Stomach (tissue), 8 donors: ENCODE measurements at regions not wholly inside any gene's neighbourhood (a gene's known extent, or its start where the extent isn't known, plus 50 kb on each side); places are given as distances from the start of the nearest gene placed in this dataset.

ENCODE experiments used
- DNase-seq, 2 donors: peaks; one replicate each; pipeline versions ENCODE4 v3.0.0 to v3.0.0-alpha.2; 2013 to 2019
- H3K27ac ChIP-seq, 5 donors: fragments of 200-600 bp in 4 of 5; sonication (generic) in 4 of 5; one replicate each; pipeline ENCODE4 v1.5.1; 2013 to 2019; ENCODE audit warnings: mild to moderate bottlenecking in 1 of 5, moderate library complexity in 1 of 5
- H3K27me3 ChIP-seq, 3 donors: fragments of 200-600 bp; sonication (generic); one replicate each; pipeline ENCODE4 v1.5.1; 2017 to 2019; ENCODE audit warnings: mixed run types in 1 of 3
- H3K36me3 ChIP-seq, 4 donors: fragments of 200-600 bp; sonication (generic); 1 replicate in 3 of 4; 2 replicates in 1 of 4; pipeline ENCODE4 v1.5.1; 2016 to 2019
- H3K4me1 ChIP-seq, 4 donors: fragments of 200-600 bp; sonication (generic); one replicate each; pipeline ENCODE4 v1.5.1; 2016 to 2019
- H3K4me3 ChIP-seq, 4 donors: fragments of 200-600 bp; sonication (generic) in 3 of 4; one replicate each; pipeline ENCODE4 v1.5.1; 2016 to 2019; ENCODE audit warnings: mild to moderate bottlenecking in 1 of 4
- H3K9me3 ChIP-seq, 4 donors: fragments of 200-600 bp; sonication (generic); one replicate each; pipeline ENCODE4 v1.5.1; 2016 to 2019
- CTCF ChIP-seq, 7 experiments: fragments of 450-650 bp in 4 of 7; fragments of 200-600 bp in 3 of 7; sonication (generic) in 3 of 7; IDR thresholded peaks; one replicate each; pipeline ENCODE4 v1.5.1; 2016 to 2019; ENCODE audit warnings: antibody characterized with exemption in 7 of 7, control low read depth in 2 of 7, mild to moderate bottlenecking in 1 of 7
- EP300 ChIP-seq: sonication (generic); formaldehyde crosslinking; IDR thresholded peaks from one replicate; pipeline ENCODE4 v1.6.1; 2017; ENCODE audit warnings: antibody characterized with exemption
- POLR2A ChIP-seq, 4 donors: fragments of 450-650 bp; IDR thresholded peaks; one replicate each; pipeline ENCODE4 v1.6.1; 2016; ENCODE audit warnings: antibody characterized with exemption in 4 of 4, control low read depth in 2 of 4, mild to moderate bottlenecking in 1 of 4, moderate library complexity in 1 of 4
- POLR2AphosphoS5 ChIP-seq, 3 donors: sonication (generic); formaldehyde crosslinking; IDR thresholded peaks; one replicate each; pipeline ENCODE4 v1.6.1; 2016; ENCODE audit warnings: antibody characterized with exemption in 3 of 3
- WGBS, 5 donors: extraction: QIAGEN DNeasy Blood & Tissue Kit in 3 of 5; methylation state at CpG; one replicate each; pipeline versions ENCODE4 v1.1.5 to v1.1.7; 2013 to 2018; 5-methylcytosine and 5-hydroxymethylcytosine counted together
- intact Hi-C: fragments of 100-400 bp; cut with DNase I; formaldehyde crosslinking; loops from one replicate; pipeline ENCODE4 v1.15.1; 2023; ENCODE audit warnings: low total_unique reads
- donor health status: healthy with polysubstance abuse.
- donor health status: Bipolar disorder and iron deficiency.
- donor health status: healthy.

GRCh38 chr13:33401238-33401637, 115.7 kb upstream of the STARD13 start:
- H3K4me3 ChIP-seq, result no peak overlapping the region
- no peaks in the 10 kb centered on the region for H3K36me3 ChIP-seq
- WGBS, 5 donors, result 24 to 53% (median 38%) methylated on average over 4 of the region's 4 CpGs
- intact Hi-C loops, result no loop called here
- H3K27ac ChIP-seq, result no peak overlapping the region
- no peak for TF ChIP-seq POLR2AphosphoS5 (IDR thresholded peaks at IDR 0.05)
- no peak for TF ChIP-seq EP300
- TF ChIP-seq POLR2A (IDR thresholded peaks at IDR 0.05), result no peak
- no peak for TF ChIP-seq CTCF (IDR thresholded peaks at IDR 0.05)
- no peaks in the 10 kb centered on the region for H3K9me3 ChIP-seq
- H3K4me1 ChIP-seq, result peaks cover 0 to 7% (median 4%) of the 10 kb centered on the region in 4 donors
- DNase-seq, result peak; percentile 31 to 51
- no peaks in the 10 kb centered on the region for H3K27me3 ChIP-seq

GRCh38 chr13:33402975-33403374, 117.4 kb upstream of the STARD13 start:
- H3K27ac ChIP-seq, result no peak overlapping the region
- intact Hi-C loops, result no loop called here
- no peaks in the 10 kb centered on the region for H3K36me3 ChIP-seq
- H3K4me3 ChIP-seq, result no peak overlapping the region
- 77 to 85% (median 84%) methylated on average over 7 of the region's 7 CpGs for WGBS, 5 donors
- peaks cover 0 to 7% (median 4%) of the 10 kb centered on the region in 4 donors for H3K4me1 ChIP-seq
- no peaks in the 10 kb centered on the region for H3K27me3 ChIP-seq
- H3K9me3 ChIP-seq, result no peaks in the 10 kb centered on the region
- no peak for DNase-seq
- TF ChIP-seq EP300 (no peak), POLR2AphosphoS5 (IDR thresholded peaks at IDR 0.05) (no peak), CTCF (IDR thresholded peaks at IDR 0.05) (no peak), POLR2A (IDR thresholded peaks at IDR 0.05) (no peak)

GRCh38 chr13:33403807-33404362, 118.3 kb upstream of the STARD13 start:
- DNase-seq, result no peak
- H3K27me3 ChIP-seq, result no peaks in the 10 kb centered on the region
- no peak overlapping the region for H3K27ac ChIP-seq
- H3K4me1 ChIP-seq, result peaks cover 0 to 7% (median 4%) of the 10 kb centered on the region in 4 donors
- intact Hi-C loops, result no loop called here
- H3K9me3 ChIP-seq, result no peaks in the 10 kb centered on the region
- 75 to 83% (median 81%) methylated on average over 5 of the region's 5 CpGs for WGBS, 5 donors
- H3K36me3 ChIP-seq, result no peaks in the 10 kb centered on the region
- no peak overlapping the region for H3K4me3 ChIP-seq
- no peak for TF ChIP-seq POLR2AphosphoS5 (IDR thresholded peaks at IDR 0.05)
- no peak for TF ChIP-seq EP300
- no peak for TF ChIP-seq CTCF (IDR thresholded peaks at IDR 0.05)
- TF ChIP-seq POLR2A (IDR thresholded peaks at IDR 0.05), result no peak

GRCh38 chr13:33405371-33405770, 119.8 kb upstream of the STARD13 start:
- H3K27me3 ChIP-seq, result no peaks in the 10 kb centered on the region
- intact Hi-C loops, result no loop called here
- H3K4me3 ChIP-seq, result no peak overlapping the region
- no peak for DNase-seq
- no peaks in the 10 kb centered on the region for H3K36me3 ChIP-seq
- H3K27ac ChIP-seq, result no peak overlapping the region
- no peaks in the 10 kb centered on the region for H3K9me3 ChIP-seq
- peaks cover 0 to 21% (median 4%) of the 10 kb centered on the region in 4 donors for H3K4me1 ChIP-seq
- TF ChIP-seq POLR2AphosphoS5 (IDR thresholded peaks at IDR 0.05) (no peak), POLR2A (IDR thresholded peaks at IDR 0.05) (no peak)
- WGBS, 5 donors, result 66 to 86% (median 76%) methylated on average over 2 of the region's 2 CpGs
